ENCODE measurements at regions not wholly inside any gene's neighbourhood (a gene's known extent, or its start where the extent isn't known, plus 50 kb on each side); places are given as distances from the start of the nearest gene placed in this dataset.

DNA sequence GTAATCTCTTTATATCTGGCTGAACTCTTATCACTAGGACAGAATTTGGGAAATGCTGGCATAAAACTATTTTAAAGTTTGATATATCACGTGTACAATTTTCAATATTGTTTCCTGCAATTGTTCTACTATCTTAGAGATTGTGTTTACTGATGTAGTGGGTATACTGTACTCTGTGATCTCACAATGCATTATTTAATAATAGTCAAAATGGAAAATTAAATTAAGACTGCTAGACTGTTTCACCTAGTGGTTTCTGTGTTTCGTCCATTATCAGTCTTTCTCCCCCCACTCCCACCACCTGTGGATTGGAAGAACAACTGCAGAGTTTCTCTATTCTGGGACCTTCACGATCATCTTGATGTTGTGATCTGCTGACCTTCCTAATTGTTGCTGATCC is 449.2 kb upstream of the SLC10A2 start:
- H3K9me2 ChIP-seq (ENCODE audit: insufficient read depth) = no peaks in the 10 kb centered on the region
- no peaks in the 10 kb centered on the region for H3F3A ChIP-seq (replicated peaks; ENCODE audit: low read depth)
- ATAC-seq (no peak), DNase-seq (ENCODE audit: low spot score) (no peak)
- Mint-ChIP-seq H3K36me3 (ENCODE audit: low read depth) (no peaks in the 10 kb centered on the region), H3K9me3 (no peaks in the 10 kb centered on the region), H3K27me3 (ENCODE audit: insufficient read depth, low read depth, poor library complexity) (no peaks in the 10 kb centered on the region), H3K4me3 (no peak overlapping the region), H3K27ac (no peak overlapping the region), H3K4me1 (peaks cover 7% of the 10 kb centered on the region)
- H3K79me2 ChIP-seq (replicated peaks; ENCODE audit: insufficient read depth) = no peaks in the 10 kb centered on the region
- no peaks in the 10 kb centered on the region for H4K20me1 ChIP-seq (replicated peaks; ENCODE audit: insufficient read depth)
- H3K27ac ChIP-seq (ENCODE audit: low read depth) = no peak overlapping the region
- H3K36me3 ChIP-seq (ENCODE audit: insufficient read depth) = no peaks in the 10 kb centered on the region
- H3K4me3 ChIP-seq = no peak overlapping the region
- no peak overlapping the region for H3K4me2 ChIP-seq
- 0 out of 2 replicates have a peak, but pooled peaks cover 5% of the 10 kb centered on the region for H3K4me1 ChIP-seq (ENCODE audit: insufficient read depth)
- H2AFZ ChIP-seq = no peak overlapping the region
- TF ChIP-seq, protein P1, sequence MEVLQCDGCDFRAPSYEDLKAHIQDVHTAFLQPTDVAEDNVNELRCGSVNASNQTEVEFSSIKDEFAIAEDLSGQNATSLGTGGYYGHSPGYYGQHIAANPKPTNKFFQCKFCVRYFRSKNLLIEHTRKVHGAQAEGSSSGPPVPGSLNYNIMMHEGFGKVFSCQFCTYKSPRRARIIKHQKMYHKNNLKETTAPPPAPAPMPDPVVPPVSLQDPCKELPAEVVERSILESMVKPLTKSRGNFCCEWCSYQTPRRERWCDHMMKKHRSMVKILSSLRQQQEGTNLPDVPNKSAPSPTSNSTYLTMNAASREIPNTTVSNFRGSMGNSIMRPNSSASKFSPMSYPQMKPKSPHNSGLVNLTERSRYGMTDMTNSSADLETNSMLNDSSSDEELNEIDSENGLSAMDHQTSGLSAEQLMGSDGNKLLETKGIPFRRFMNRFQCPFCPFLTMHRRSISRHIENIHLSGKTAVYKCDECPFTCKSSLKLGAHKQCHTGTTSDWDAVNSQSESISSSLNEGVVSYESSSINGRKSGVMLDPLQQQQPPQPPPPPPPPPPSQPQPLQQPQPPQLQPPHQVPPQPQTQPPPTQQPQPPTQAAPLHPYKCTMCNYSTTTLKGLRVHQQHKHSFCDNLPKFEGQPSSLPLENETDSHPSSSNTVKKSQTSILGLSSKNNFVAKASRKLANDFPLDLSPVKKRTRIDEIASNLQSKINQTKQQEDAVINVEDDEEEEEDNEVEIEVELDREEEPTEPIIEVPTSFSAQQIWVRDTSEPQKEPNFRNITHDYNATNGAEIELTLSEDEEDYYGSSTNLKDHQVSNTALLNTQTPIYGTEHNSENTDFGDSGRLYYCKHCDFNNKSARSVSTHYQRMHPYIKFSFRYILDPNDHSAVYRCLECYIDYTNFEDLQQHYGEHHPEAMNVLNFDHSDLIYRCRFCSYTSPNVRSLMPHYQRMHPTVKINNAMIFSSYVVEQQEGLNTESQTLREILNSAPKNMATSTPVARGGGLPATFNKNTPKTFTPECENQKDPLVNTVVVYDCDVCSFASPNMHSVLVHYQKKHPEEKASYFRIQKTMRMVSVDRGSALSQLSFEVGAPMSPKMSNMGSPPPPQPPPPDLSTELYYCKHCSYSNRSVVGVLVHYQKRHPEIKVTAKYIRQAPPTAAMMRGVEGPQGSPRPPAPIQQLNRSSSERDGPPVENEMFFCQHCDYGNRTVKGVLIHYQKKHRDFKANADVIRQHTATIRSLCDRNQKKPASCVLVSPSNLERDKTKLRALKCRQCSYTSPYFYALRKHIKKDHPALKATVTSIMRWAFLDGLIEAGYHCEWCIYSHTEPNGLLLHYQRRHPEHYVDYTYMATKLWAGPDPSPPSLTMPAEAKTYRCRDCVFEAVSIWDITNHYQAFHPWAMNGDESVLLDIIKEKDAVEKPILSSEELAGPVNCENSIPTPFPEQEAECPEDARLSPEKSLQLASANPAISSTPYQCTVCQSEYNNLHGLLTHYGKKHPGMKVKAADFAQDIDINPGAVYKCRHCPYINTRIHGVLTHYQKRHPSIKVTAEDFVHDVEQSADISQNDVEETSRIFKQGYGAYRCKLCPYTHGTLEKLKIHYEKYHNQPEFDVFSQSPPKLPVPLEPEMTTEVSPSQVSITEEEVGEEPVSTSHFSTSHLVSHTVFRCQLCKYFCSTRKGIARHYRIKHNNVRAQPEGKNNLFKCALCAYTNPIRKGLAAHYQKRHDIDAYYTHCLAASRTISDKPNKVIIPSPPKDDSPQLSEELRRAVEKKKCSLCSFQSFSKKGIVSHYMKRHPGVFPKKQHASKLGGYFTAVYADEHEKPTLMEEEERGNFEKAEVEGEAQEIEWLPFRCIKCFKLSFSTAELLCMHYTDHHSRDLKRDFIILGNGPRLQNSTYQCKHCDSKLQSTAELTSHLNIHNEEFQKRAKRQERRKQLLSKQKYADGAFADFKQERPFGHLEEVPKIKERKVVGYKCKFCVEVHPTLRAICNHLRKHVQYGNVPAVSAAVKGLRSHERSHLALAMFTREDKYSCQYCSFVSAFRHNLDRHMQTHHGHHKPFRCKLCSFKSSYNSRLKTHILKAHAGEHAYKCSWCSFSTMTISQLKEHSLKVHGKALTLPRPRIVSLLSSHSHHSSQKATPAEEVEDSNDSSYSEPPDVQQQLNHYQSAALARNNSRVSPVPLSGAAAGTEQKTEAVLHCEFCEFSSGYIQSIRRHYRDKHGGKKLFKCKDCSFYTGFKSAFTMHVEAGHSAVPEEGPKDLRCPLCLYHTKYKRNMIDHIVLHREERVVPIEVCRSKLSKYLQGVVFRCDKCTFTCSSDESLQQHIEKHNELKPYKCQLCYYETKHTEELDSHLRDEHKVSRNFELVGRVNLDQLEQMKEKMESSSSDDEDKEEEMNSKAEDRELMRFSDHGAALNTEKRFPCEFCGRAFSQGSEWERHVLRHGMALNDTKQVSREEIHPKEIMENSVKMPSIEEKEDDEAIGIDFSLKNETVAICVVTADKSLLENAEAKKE (CRISPR knock-in tag; IDR thresholded peaks at IDR 0.05) = no peak
- no peak for TF ChIP-seq STAT1 (IDR thresholded peaks at IDR 0.05; ENCODE audit: unreplicated experiment)
- TF ChIP-seq, protein P2, sequence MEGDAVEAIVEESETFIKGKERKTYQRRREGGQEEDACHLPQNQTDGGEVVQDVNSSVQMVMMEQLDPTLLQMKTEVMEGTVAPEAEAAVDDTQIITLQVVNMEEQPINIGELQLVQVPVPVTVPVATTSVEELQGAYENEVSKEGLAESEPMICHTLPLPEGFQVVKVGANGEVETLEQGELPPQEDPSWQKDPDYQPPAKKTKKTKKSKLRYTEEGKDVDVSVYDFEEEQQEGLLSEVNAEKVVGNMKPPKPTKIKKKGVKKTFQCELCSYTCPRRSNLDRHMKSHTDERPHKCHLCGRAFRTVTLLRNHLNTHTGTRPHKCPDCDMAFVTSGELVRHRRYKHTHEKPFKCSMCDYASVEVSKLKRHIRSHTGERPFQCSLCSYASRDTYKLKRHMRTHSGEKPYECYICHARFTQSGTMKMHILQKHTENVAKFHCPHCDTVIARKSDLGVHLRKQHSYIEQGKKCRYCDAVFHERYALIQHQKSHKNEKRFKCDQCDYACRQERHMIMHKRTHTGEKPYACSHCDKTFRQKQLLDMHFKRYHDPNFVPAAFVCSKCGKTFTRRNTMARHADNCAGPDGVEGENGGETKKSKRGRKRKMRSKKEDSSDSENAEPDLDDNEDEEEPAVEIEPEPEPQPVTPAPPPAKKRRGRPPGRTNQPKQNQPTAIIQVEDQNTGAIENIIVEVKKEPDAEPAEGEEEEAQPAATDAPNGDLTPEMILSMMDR (conservative IDR thresholded peaks at IDR 0.05; ENCODE audit: low read depth in 2 of 2) = no peak
- TF ChIP-seq, protein P3, sequence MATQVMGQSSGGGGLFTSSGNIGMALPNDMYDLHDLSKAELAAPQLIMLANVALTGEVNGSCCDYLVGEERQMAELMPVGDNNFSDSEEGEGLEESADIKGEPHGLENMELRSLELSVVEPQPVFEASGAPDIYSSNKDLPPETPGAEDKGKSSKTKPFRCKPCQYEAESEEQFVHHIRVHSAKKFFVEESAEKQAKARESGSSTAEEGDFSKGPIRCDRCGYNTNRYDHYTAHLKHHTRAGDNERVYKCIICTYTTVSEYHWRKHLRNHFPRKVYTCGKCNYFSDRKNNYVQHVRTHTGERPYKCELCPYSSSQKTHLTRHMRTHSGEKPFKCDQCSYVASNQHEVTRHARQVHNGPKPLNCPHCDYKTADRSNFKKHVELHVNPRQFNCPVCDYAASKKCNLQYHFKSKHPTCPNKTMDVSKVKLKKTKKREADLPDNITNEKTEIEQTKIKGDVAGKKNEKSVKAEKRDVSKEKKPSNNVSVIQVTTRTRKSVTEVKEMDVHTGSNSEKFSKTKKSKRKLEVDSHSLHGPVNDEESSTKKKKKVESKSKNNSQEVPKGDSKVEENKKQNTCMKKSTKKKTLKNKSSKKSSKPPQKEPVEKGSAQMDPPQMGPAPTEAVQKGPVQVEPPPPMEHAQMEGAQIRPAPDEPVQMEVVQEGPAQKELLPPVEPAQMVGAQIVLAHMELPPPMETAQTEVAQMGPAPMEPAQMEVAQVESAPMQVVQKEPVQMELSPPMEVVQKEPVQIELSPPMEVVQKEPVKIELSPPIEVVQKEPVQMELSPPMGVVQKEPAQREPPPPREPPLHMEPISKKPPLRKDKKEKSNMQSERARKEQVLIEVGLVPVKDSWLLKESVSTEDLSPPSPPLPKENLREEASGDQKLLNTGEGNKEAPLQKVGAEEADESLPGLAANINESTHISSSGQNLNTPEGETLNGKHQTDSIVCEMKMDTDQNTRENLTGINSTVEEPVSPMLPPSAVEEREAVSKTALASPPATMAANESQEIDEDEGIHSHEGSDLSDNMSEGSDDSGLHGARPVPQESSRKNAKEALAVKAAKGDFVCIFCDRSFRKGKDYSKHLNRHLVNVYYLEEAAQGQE (IDR thresholded peaks at IDR 0.05; ENCODE audit: unreplicated experiment) = no peak
- TF ChIP-seq ZNF331 (CRISPR knock-in tag; IDR thresholded peaks at IDR 0.05; ENCODE audit: low read depth) = no peak
- TF ChIP-seq ZNF114 (CRISPR knock-in tag; IDR thresholded peaks at IDR 0.05) = no peak
- no peak for TF ChIP-seq JUNB (IDR thresholded peaks at IDR 0.05; ENCODE audit: unreplicated experiment)
- TF ChIP-seq EZH2phosphoT487 (IDR thresholded peaks at IDR 0.05; ENCODE audit: unreplicated experiment) = no peak
- no peak for TF ChIP-seq POLR2AphosphoS5 (IDR thresholded peaks at IDR 0.05; ENCODE audit: low read depth)
- TF ChIP-seq EZH2 (IDR thresholded peaks at IDR 0.05; ENCODE audit: low read depth, unreplicated experiment) = no peak
- no peaks in the 10 kb centered on the region for H3K27me3 ChIP-seq (ENCODE audit: insufficient read depth)

Data from GM23338 (cell line).